Stimulated activated CD4-positive, alpha-beta T cell treated with anti-CD3 and anti-CD28 coated beads, TNF-alpha, amount 100 ng/mL, for 24 hours (primary cell): ENCODE measurements at regions not wholly inside any gene's neighbourhood (a gene's known extent, or its start where the extent isn't known, plus 50 kb on each side); places are given as distances from the start of the nearest gene placed in this dataset.
A peak's percentile ranks its signal among the peaks of the same experiment; 100 is the strongest.

Experiments
- DNase-seq, 3 experiments: peaks; one replicate each; pipeline ENCODE4 v3.0.0-alpha.2; 2020; ENCODE audit warnings: low read depth in 3 of 3

DNA sequence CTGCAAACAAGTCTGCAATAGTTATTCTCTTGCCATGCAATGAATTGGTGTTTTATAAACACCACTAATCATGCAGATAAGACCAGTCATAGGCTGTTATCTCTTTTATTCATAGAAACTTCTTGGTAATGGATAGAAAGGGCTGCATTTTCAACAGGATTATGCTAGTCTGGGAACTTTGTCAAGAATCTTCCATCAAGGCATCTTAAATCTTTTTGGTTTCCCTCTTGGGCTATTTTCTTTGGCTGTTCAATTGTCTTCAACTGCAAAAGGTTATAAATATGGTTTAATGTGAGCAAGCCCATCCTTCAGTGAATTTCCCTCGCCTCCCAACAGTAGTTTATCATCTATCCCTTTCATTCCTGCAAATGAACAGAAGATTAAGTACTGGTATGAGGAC, 59.0 kb upstream of the MINAR1 start:
- DNase-seq: no peak

- no peak for DNase-seq
Observed at GRCh38 chr15:79373728-79374127, 58.4 kb upstream of the MINAR1 start.

DNA sequence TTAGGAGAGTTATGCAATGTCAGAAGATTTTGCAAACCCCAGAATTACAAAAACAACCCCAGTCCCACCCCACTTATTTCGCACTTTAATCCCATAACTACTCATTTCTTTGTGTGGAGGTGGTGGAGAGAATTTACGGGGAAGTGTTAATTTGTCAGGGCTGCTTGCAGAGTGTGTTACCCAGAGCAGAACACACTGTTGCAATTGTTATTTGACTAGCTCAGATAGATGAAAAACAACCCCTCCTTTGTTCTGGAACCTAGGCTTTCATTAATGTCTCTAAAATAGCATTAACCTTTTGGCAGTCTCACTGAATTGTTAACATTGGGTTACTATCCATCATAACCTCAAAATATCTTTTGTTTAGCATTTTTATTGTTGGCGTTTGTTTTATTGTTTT, 55.8 kb upstream of the MINAR1 start:
- no peak for DNase-seq

- no peak for DNase-seq
Observed at GRCh38 chr15:79378394-79379109, 53.6 kb upstream of the MINAR1 start.

DNA sequence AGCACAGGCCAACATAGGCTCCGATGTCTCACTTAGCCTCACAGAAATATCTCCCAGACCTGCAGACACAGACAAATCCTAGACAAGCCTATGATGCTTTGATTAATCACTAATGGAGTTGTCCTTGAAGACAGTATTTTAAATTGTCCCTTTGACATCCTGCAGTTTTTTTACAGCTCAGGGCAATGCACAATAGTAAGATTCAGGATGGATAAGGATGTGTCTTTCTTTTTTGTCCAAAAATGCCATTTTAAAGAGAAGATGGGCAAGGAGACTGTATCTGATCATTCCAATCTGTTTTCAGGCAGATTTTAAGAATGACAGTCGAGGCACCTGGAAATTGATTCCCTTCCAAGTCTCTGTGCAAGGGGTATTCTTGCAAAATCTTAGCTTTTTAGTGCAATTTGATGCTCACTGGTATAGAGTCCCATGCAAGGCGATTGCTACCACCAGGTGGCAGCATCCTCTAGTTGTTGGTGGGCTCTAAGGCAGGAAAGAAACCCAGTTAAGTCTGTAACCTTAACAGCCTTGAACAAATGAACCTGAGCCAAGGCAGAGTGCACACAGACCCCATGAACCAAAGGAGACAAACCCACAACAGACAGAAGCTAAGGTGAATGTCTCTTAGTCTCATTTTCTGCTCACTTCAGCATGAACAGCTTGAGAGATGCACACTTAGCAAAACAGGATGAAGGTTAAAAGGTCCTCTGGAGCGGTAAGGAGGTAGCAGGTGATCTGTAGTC, 51.2 kb upstream of the MINAR1 start:
- peak; percentile 48 to 74 (median 71) for DNase-seq

DNA sequence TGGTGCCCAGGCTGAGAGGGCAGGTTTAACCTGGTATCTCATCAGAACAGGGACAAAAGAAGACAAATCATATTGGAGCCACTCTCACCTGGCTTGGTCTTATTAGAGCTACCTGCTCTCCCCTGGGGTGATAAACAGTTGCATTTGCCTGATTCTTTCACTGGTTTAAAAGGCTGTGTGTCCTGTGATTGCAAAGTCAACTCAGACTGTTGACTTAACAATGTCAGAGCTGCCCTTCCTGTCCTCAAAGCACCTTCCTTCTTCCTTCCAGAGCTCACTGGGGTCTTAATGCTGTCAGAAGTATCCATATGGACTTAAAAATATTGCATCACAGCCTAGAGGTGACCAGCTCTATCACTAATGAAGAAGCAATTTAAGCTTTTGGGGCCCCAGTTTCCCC, 50.5 kb upstream of the MINAR1 start:
- no peak for DNase-seq
